Mesothelial cell of epicardium (in vitro differentiated cells): ENCODE measurements at regions not wholly inside any gene's neighbourhood (a gene's known extent, or its start where the extent isn't known, plus 50 kb on each side); places are given as distances from the start of the nearest gene placed in this dataset.
"Not testable (repeated sequence)": the region's sequence is repeated elsewhere in the genome, so short reads cannot be mapped to it uniquely, and the experiment has no call there.

Source experiments
- DNase-seq, 2 experiments: peaks; one replicate each; pipeline ENCODE4 v3.0.0; 2021; ENCODE audit warnings: low spot score in 2 of 2; ENCODE audit not compliant: unreplicated experiment in 2 of 2
- H3K27ac Mint-ChIP-seq: 2 replicates; pipeline ENCODE4 v1.8.0; 2021; ENCODE audit warnings: mixed read lengths
- H3K27me3 Mint-ChIP-seq: 2 replicates; pipeline ENCODE4 v1.8.0; 2021; ENCODE audit warnings: low read depth, mixed read lengths
- H3K36me3 Mint-ChIP-seq: 2 replicates; pipeline ENCODE4 v1.8.0; 2021; ENCODE audit warnings: mixed read lengths
- H3K4me1 Mint-ChIP-seq: 2 replicates; pipeline ENCODE4 v1.8.0; 2021; ENCODE audit warnings: mixed read lengths
- H3K4me3 Mint-ChIP-seq: 2 replicates; pipeline ENCODE4 v1.8.0; 2021; ENCODE audit warnings: mild to moderate bottlenecking, moderate library complexity, mixed read lengths
- H3K9me3 Mint-ChIP-seq: 2 replicates; pipeline ENCODE4 v1.8.0; 2021; ENCODE audit warnings: mixed read lengths
- TF ChIP-seq, protein P1 (sequence below): fragments of 200-600 bp; sonication (generic); IDR thresholded peaks from one replicate; pipeline ENCODE4 v1.5.0; 2021; ENCODE audit warnings: antibody characterized with exemption; ENCODE audit not compliant: unreplicated experiment

DNA sequence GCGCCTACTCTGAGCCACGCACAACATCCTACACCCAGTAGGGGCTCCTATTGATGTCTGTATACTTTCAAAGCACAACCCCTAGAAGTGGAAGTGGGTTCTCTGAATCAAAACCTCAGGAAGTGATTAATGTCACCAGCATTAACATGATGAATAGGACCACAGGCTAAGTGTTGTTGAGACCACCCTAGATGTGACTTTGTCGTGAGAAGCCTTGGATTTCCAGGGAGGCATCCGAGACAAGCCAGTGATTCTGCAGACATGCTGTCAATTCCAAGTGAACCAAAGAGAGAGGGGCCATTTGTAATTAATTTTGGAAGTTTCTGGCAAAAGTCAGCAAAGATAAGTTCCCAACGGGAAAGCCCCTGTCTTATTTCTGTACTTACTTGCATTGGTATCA is 493.0 kb downstream of the ZIC3 start:
- Mint-ChIP-seq H3K4me3 (no peak overlapping the region), H3K36me3 (no peaks in the 10 kb centered on the region), H3K27me3 (no peaks in the 10 kb centered on the region), H3K27ac (no peak overlapping the region), H3K9me3 (peaks cover 36% of the 10 kb centered on the region), H3K4me1 (no peaks in the 10 kb centered on the region)
- no peak for DNase-seq
- TF ChIP-seq, protein P1, sequence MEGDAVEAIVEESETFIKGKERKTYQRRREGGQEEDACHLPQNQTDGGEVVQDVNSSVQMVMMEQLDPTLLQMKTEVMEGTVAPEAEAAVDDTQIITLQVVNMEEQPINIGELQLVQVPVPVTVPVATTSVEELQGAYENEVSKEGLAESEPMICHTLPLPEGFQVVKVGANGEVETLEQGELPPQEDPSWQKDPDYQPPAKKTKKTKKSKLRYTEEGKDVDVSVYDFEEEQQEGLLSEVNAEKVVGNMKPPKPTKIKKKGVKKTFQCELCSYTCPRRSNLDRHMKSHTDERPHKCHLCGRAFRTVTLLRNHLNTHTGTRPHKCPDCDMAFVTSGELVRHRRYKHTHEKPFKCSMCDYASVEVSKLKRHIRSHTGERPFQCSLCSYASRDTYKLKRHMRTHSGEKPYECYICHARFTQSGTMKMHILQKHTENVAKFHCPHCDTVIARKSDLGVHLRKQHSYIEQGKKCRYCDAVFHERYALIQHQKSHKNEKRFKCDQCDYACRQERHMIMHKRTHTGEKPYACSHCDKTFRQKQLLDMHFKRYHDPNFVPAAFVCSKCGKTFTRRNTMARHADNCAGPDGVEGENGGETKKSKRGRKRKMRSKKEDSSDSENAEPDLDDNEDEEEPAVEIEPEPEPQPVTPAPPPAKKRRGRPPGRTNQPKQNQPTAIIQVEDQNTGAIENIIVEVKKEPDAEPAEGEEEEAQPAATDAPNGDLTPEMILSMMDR: no peak

DNA sequence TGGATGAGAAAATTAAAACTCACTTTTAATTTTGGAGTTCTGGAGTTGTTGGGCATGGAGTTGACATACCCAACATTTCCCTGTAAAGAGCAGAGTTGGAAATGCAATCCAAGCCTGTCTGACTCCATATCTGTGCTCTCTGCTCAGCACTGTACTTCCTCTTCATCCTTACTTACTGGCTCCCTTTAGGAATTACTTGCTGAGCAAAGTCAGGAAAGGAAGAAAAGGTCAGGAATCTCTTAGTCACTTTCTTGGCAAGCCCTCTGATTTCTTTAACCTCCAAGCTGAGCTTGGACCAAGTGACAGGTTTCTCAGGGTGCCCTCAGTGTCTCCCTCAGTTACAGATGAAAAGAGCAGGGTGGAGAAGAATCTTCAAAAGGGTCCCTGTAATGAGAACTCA is 501.5 kb downstream of the ZIC3 start:
- Mint-ChIP-seq H3K9me3 (peaks cover 25% of the 10 kb centered on the region), H3K27ac (no peak overlapping the region), H3K36me3 (no peaks in the 10 kb centered on the region), H3K4me1 (no peaks in the 10 kb centered on the region), H3K4me3 (no peak overlapping the region), H3K27me3 (no peaks in the 10 kb centered on the region)
- no peak for DNase-seq
- TF ChIP-seq, protein P1: no peak

DNA sequence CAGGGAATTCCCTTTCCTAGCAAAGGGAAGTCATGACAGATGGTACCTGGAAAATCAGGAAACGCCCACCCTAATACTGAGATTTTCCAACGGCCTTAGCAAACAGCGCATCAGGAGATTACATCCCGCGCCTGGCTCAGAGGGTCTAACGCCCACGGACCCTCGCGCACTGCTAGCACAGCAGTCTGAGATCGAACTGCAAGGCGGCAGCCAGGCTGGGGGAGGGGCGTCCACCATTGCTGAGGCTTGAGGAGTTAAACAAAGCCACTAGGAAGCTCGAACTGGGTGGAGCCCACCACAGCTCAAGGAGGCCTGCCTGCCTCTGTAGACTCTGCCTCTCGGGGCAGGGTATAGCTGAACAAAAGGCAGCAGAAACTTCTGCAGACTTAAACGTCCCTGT is 507.7 kb downstream of the ZIC3 start:
- H3K4me1 Mint-ChIP-seq: no peaks in the 10 kb centered on the region
- peaks cover 36% of the 10 kb centered on the region for H3K9me3 Mint-ChIP-seq
- no peaks in the 10 kb centered on the region for H3K36me3 Mint-ChIP-seq
- H3K4me3 Mint-ChIP-seq: no peak overlapping the region
- H3K27me3 Mint-ChIP-seq: no peaks in the 10 kb centered on the region
- TF ChIP-seq, protein P1: no peak
- no peak overlapping the region for H3K27ac Mint-ChIP-seq
- no peak for DNase-seq

DNA sequence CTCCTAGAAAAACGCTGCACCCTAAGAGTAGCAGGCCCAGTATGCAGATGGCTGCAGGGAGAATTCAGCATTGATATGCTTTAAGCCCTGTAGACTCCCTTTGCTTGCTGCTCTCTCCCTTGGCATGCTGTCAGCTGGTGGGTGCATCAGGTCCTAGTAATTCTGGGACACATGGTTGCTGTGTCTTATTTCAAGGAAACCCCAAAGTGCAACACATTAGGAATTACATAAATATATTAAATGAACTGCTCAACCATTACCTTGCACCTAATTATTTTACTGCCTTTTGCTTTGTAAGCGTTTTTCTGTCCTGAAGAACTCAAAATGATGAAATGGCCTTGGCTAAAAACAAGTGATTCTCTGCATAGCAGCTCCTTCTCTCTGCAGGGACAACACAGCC is 516.3 kb downstream of the ZIC3 start:
- Mint-ChIP-seq H3K4me3 (no peak overlapping the region), H3K36me3 (no peaks in the 10 kb centered on the region), H3K4me1 (no peaks in the 10 kb centered on the region), H3K27me3 (no peaks in the 10 kb centered on the region), H3K27ac (no peak overlapping the region), H3K9me3 (peaks cover 30% of the 10 kb centered on the region)
- no peak for DNase-seq
- TF ChIP-seq, protein P1: no peak

DNA sequence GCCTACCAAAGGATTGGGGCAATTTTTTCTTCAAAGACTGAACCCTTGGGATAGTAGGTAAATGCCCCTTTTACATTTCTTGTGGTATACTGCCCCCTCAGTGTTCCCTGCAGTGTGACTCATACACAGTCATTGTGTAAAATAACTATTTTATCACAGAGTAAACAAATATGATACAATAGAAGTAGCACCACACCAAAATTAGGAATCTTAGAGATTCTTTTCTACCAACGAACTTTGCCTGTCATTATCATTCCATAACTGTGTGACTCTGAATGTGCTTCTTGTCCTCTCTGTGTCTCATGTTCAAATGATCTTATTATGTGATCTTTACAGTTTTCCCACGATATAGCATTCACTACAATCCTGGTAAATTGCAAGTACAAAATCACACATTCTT is 517.0 kb downstream of the ZIC3 start:
- Mint-ChIP-seq H3K4me3 (no peak overlapping the region), H3K4me1 (no peaks in the 10 kb centered on the region), H3K9me3 (peaks cover 33% of the 10 kb centered on the region), H3K27me3 (no peaks in the 10 kb centered on the region), H3K27ac (no peak overlapping the region), H3K36me3 (no peaks in the 10 kb centered on the region)
- TF ChIP-seq, protein P1: no peak
- no peak for DNase-seq

DNA sequence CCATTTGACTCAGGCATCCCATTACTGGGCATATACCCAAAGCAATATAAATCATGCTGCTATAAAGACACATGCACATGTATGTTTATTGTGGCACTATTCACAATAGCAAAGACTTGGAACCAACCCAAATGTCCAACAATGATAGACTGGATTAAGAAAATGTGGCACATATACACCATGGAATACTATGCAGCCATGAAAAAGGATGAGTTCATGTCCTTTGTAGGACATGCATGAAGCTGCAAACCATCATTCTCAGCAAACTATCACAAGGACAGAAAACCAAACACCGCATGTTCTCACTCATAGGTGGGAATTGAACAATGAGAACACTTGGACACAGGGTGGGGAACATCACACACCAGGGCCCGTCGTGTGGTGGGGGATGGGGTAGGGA is 545.0 kb downstream of the ZIC3 start:
- H3K9me3 Mint-ChIP-seq: peaks cover 25% of the 10 kb centered on the region
- not testable (repeated sequence) for H3K4me3 Mint-ChIP-seq, DNase-seq, H3K27me3 Mint-ChIP-seq, H3K4me1 Mint-ChIP-seq, H3K36me3 Mint-ChIP-seq, H3K27ac Mint-ChIP-seq
